Esophagus muscularis mucosa (tissue), 4 donors: ENCODE measurements at regions not wholly inside any gene's neighbourhood (a gene's known extent, or its start where the extent isn't known, plus 50 kb on each side); places are given as distances from the start of the nearest gene placed in this dataset.

Experiments used
- CTCF ChIP-seq, 3 experiments: fragments of 200-600 bp in 2 of 3; fragments of 450-650 bp in 1 of 3; sonication (generic) in 2 of 3; IDR thresholded peaks; one replicate each; pipeline ENCODE4 v1.5.1; 2017 to 2019; ENCODE audit warnings: antibody characterized with exemption in 3 of 3, mild to moderate bottlenecking in 2 of 3, moderate library complexity in 1 of 3
- EP300 ChIP-seq: sonication (generic); formaldehyde crosslinking; IDR thresholded peaks from one replicate; pipeline ENCODE4 v1.6.1; 2017; ENCODE audit warnings: antibody characterized with exemption
- POLR2A ChIP-seq: fragments of 450-650 bp; IDR thresholded peaks from one replicate; pipeline ENCODE4 v1.6.1; 2017; ENCODE audit warnings: antibody characterized with exemption, moderate library complexity, mild to moderate bottlenecking, low read depth
- POLR2AphosphoS5 ChIP-seq, 2 donors: sonication (generic); formaldehyde crosslinking; IDR thresholded peaks; one replicate each; pipeline ENCODE4 v1.6.1; 2017; ENCODE audit warnings: antibody characterized with exemption in 2 of 2

GRCh38 chr12:83224012-83224411, 537.3 kb downstream of the TMTC2 start:
- TF ChIP-seq CTCF (IDR thresholded peaks at IDR 0.05) (no peak), EP300 (no peak), POLR2A (no peak), POLR2AphosphoS5 (IDR thresholded peaks at IDR 0.05) (no peak)
